Ectodermal cell (in vitro differentiated cells): ENCODE measurements at regions not wholly inside any gene's neighbourhood (a gene's known extent, or its start where the extent isn't known, plus 50 kb on each side); places are given as distances from the start of the nearest gene placed in this dataset.
"Not testable (repeated sequence)": the region's sequence is repeated elsewhere in the genome, so short reads cannot be mapped to it uniquely, and the experiment has no call there.

Source experiments
- H3K27ac ChIP-seq: 2 replicates; pipeline ENCODE4 v1.7.0; 2013; ENCODE audit warnings: mild to moderate bottlenecking, low read depth, low read length; ENCODE audit not compliant: insufficient read depth, poor library complexity, severe bottlenecking
- H3K27me3 ChIP-seq: 2 replicates; pipeline ENCODE4 v1.7.0; 2013; ENCODE audit warnings: mild to moderate bottlenecking, low read length; ENCODE audit not compliant: insufficient read depth, control insufficient read depth, poor library complexity, severe bottlenecking
- H3K36me3 ChIP-seq: one replicate; pipeline ENCODE4 v1.7.0; 2013; ENCODE audit warnings: low read length; ENCODE audit not compliant: control insufficient read depth, insufficient read depth
- H3K4me1 ChIP-seq: one replicate; pipeline ENCODE4 v1.7.0; 2013; ENCODE audit warnings: low read length; ENCODE audit not compliant: control insufficient read depth, insufficient read depth
- H3K4me3 ChIP-seq: 2 replicates; pipeline ENCODE4 v1.7.0; 2013; ENCODE audit warnings: low read depth, low read length, control low read depth; ENCODE audit not compliant: insufficient read depth
- H3K9me3 ChIP-seq: 2 replicates; pipeline ENCODE4 v1.7.0; 2013; ENCODE audit warnings: mild to moderate bottlenecking, low read length, moderate library complexity; ENCODE audit not compliant: control insufficient read depth
- WGBS, 2 experiments: methylation state at CpG; one replicate each; pipeline ENCODE4 v1.1.7; 2013; ENCODE audit warnings: missing lambda C conversion rate in 2 of 2; 5-methylcytosine and 5-hydroxymethylcytosine counted together

GRCh38 chr5:36739751-36740221, 133.4 kb downstream of the SLC1A3 start:
- Histone ChIP-seq H3K27ac (no peak overlapping the region), H3K36me3 (no peaks in the 10 kb centered on the region), H3K4me1 (no peaks in the 10 kb centered on the region), H3K27me3 (peaks cover 14% of the 10 kb centered on the region), H3K9me3 (no peaks in the 10 kb centered on the region), H3K4me3 (no peak overlapping the region)
- WGBS, 2 experiments = 46 to 48% methylated on average over 5 of the region's 5 CpGs

DNA sequence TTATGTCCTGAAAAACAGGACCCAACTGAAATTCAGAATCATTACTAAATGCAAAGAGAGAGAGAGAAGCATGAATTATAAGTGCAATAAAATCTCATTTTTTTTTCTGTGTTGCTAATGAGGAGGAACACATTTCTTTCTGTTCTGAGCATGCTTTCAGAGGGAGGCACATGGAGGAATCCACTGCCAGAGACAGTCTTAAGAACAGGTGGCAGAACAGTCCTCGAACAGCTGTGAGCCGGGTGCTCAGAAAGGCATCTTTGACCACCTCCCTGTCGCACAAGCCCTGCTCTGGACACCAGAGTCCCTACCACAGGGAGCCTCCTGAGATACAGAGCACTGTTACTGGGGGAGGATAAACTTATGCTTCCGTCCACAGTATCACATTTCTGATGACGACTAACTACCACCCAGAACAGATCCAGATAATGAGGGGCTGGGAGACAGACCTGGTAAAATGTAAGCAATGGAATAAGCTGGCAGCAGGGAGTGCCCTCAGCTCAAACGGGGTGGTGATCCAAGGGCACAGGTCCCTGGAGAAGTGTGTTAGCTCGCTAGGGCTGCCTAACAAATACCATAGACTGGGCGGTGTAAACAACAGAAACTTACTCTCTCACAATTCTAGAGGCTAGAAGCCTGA, 134.0 kb downstream of the SLC1A3 start:
- 81% methylated on average over 7 to 8 of the region's 8 CpGs for WGBS, 2 experiments
- Histone ChIP-seq H3K9me3 (no peaks in the 10 kb centered on the region), H3K36me3 (no peaks in the 10 kb centered on the region), H3K27ac (no peak overlapping the region), H3K4me1 (no peaks in the 10 kb centered on the region), H3K4me3 (no peak overlapping the region), H3K27me3 (peaks cover 20% of the 10 kb centered on the region)

DNA sequence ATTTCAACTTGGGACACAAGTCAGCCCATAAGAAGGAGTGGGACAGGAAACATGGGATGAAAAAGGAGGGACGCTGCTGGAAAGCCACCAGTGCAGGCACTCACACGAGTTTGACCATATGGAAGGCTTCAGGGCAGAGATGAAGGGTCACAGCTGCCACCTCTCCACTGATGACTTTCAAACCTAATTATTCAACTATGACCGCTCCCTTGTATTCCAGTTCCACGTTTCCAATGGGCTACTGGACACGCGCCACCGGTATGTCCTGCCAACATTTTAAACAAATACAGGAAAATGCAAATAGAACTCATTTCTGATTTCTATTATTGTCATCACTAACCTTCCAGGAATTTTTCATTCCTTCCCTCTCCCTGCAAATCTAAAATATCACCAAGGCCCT, 134.7 kb downstream of the SLC1A3 start:
- Histone ChIP-seq H3K27ac (no peak overlapping the region), H3K4me1 (no peaks in the 10 kb centered on the region), H3K36me3 (no peaks in the 10 kb centered on the region), H3K4me3 (no peak overlapping the region), H3K9me3 (no peaks in the 10 kb centered on the region), H3K27me3 (peaks cover 28% of the 10 kb centered on the region)
- 94 to 95% methylated on average over 7 of the region's 7 CpGs for WGBS, 2 experiments

GRCh38 chr5:36743891-36744772, 132.4 kb upstream of the NIPBL start:
- H3K4me1 ChIP-seq = no peaks in the 10 kb centered on the region
- WGBS, 2 experiments = 27 to 31% methylated on average over 22 of the region's 22 CpGs
- H3K27me3 ChIP-seq = peaks cover 39% of the 10 kb centered on the region
- H3K27ac ChIP-seq = no peak overlapping the region
- H3K9me3 ChIP-seq = no peaks in the 10 kb centered on the region
- H3K4me3 ChIP-seq = peak overlapping the region; percentile 73
- no peaks in the 10 kb centered on the region for H3K36me3 ChIP-seq

DNA sequence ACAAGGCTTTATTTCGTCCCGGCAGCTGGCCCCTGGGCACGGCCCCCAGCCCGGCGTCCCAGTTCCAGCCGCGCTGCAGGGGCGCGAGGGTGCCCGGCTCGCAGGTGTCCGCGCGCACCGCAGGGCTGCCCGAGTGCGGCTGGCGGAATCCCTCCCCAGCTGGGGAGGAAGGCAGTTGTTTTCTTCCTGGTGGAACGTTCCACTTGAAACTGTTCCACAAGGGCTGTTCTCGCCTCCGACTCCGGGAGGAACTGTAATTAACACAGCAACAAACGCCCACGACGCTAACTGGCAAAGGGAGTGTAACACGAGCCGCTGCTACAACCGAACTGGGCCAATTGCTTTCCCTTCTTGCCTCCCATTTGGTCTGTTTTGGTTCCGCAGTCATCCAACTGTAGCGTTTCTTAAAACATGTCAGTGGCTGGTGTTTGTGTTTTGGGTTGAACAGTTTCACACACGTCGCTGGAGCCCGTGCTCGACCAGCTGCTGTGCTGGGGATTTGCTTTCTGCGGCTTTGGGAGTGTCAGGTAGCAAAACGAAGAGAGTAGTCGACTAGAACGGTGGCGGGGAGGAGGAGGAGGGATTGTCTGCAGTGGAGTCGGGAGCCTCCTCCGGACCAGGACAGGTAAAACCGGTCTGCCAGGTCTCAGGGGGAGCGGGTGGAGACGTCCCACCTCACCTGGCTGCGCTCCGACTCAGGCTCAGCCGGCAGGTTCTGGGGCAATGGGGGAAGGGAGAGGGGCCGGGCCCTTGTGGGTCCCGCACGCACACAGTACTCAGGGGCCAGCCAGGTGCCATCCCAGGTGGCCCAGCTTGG, 131.6 kb upstream of the NIPBL start:
- H3K9me3 ChIP-seq = no peaks in the 10 kb centered on the region
- no peak overlapping the region for H3K27ac ChIP-seq
- H3K27me3 ChIP-seq = peaks cover 39% of the 10 kb centered on the region
- 1% methylated on average over 50 of the region's 50 CpGs for WGBS, 2 experiments
- peak overlapping the region; percentile 73 for H3K4me3 ChIP-seq
- H3K4me1 ChIP-seq = no peaks in the 10 kb centered on the region
- no peaks in the 10 kb centered on the region for H3K36me3 ChIP-seq

GRCh38 chr5:36747794-36748193, 128.8 kb upstream of the NIPBL start:
- H3K36me3 ChIP-seq, H3K4me1 ChIP-seq, H3K4me3 ChIP-seq, H3K27ac ChIP-seq, H3K9me3 ChIP-seq: not testable (repeated sequence)
- peaks cover 39% of the 10 kb centered on the region for H3K27me3 ChIP-seq
- 100% methylated on average over 2 to 3 of the region's 4 CpGs for WGBS, 2 experiments

GRCh38 chr5:36751886-36752285, 124.7 kb upstream of the NIPBL start:
- WGBS, 2 experiments = 86 to 93% methylated on average over 1 of the region's 1 CpG
- no peaks in the 10 kb centered on the region for H3K36me3 ChIP-seq
- H3K27ac ChIP-seq = no peak overlapping the region
- H3K27me3 ChIP-seq = peaks cover 3% of the 10 kb centered on the region
- H3K4me3 ChIP-seq = no peak overlapping the region
- no peaks in the 10 kb centered on the region for H3K9me3 ChIP-seq
- H3K4me1 ChIP-seq = no peaks in the 10 kb centered on the region

DNA sequence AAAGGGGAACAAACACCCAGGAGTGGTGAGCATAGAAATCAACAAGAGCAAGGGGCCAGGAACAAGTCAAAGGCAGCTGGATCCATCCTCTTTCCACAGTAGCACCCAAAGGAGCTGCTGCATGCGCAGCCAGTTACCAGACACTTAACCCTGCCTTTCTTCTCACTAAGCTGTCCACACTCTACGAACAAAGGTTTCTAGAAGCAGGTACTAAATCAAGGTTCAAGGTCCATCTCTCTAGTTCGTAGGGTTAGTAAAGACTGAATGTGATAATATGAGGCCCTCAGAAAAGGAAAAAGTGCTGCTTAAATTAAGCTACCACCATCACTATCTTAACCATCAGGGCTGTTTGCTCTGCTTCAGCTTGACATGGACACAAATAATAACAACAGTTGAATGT, 121.2 kb upstream of the NIPBL start:
- 93 to 95% methylated on average over 2 to 3 of the region's 3 CpGs for WGBS, 2 experiments
- no peaks in the 10 kb centered on the region for H3K4me1 ChIP-seq
- no peaks in the 10 kb centered on the region for H3K9me3 ChIP-seq
- no peak overlapping the region for H3K4me3 ChIP-seq
- H3K27me3 ChIP-seq = no peaks in the 10 kb centered on the region
- H3K27ac ChIP-seq = no peak overlapping the region
- H3K36me3 ChIP-seq = no peaks in the 10 kb centered on the region

- H3K9me3 ChIP-seq = no peaks in the 10 kb centered on the region
- no peaks in the 10 kb centered on the region for H3K4me1 ChIP-seq
- H3K36me3 ChIP-seq = no peaks in the 10 kb centered on the region
- no peak overlapping the region for H3K4me3 ChIP-seq
- no peak overlapping the region for H3K27ac ChIP-seq
- 94 to 100% methylated on average over 1 of the region's 1 CpG for WGBS, 2 experiments
- H3K27me3 ChIP-seq = no peaks in the 10 kb centered on the region
Observed at GRCh38 chr5:36755920-36756488, 120.6 kb upstream of the NIPBL start.
